ENCODE measurements at regions not wholly inside any gene's neighbourhood (a gene's known extent, or its start where the extent isn't known, plus 50 kb on each side); places are given as distances from the start of the nearest gene placed in this dataset.

DNA sequence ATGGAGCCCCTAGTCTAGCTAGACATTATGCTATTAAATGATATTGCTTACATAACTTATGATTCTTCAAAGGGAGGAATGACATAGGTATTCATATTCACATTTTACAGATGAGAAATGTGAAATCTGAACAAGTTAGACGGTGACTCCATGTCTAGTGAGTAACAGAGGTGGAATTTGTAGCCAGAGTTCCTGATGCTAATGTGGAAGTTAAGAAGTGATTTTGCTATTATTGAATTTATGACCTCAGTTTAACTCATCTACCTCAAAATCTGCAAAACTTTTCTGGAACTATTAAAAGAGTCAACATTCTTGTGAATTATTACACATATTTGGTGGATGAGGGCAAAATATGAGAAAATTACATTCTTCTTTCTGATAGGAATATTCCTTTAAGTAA, 347.6 kb upstream of the MMS22L start:
- H3K9ac ChIP-seq: no peak overlapping the region
- H3F3A ChIP-seq (replicated peaks; ENCODE audit: insufficient read depth): peaks cover 11% of the 10 kb centered on the region
- H3K9me2 ChIP-seq: no peaks in the 10 kb centered on the region
- H2AFZ ChIP-seq (ENCODE audit: low read depth): no peak overlapping the region
- H3K4me1 ChIP-seq (ENCODE audit: control insufficient read depth in 1 of 2, insufficient read depth in 2 of 2, low read depth in 1 of 2, low read length in 1 of 2): peaks cover 0 to 29% of the 10 kb centered on the region in 2 experiments; a peak in 3 of 4 replicates
- no peaks in the 10 kb centered on the region for H3K36me3 ChIP-seq (replicated peaks in 1 of 2; ENCODE audit: control insufficient read depth in 1 of 2, insufficient read depth in 2 of 2, low read length in 1 of 2)
- POLR2A ChIA-PET: no interaction called here
- DNase-seq: no peak
- CTCF ChIA-PET: no interaction called here
- no peaks in the 10 kb centered on the region for H3K27me3 ChIP-seq (ENCODE audit: insufficient read depth)
- 20% methylated on average over 1 of the region's 1 CpG for WGBS (ENCODE audit: low lambda C conversion rate)
- H3K79me2 ChIP-seq (ENCODE audit: insufficient read depth): no peaks in the 10 kb centered on the region
- no peak overlapping the region for H3K4me2 ChIP-seq
- H3K27ac ChIP-seq (ENCODE audit: low read depth in 2 of 2, low read length in 1 of 2): peak overlapping the region; percentile 34 to 44; a peak in 2 of 4 replicates
- no peaks in the 10 kb centered on the region for H4K20me1 ChIP-seq (ENCODE audit: insufficient read depth)
- no peaks in the 10 kb centered on the region for H3K9me3 ChIP-seq
- H3K4me3 ChIP-seq (ENCODE audit: low read depth in 2 of 2, low read length in 1 of 2): no peak overlapping the region
- TF ChIP-seq EP300 (IDR thresholded peaks at IDR 0.05; ENCODE audit: borderline replicate concordance in 1 of 2, low read depth in 1 of 2, low read length in 1 of 2) (peak in 1 of 2 experiments; percentile 88; a peak in 2 of 4 replicates), RAD21 (IDR thresholded peaks at IDR 0.05; ENCODE audit: low read length) (no peak), YY1 (IDR thresholded peaks at IDR 0.05; ENCODE audit: low read depth) (no peak), RCOR1 (IDR thresholded peaks at IDR 0.05; ENCODE audit: low read length) (no peak), SIN3A (IDR thresholded peaks at IDR 0.05; ENCODE audit: borderline replicate concordance, low read depth, low read length) (no peak), TAF1 (IDR thresholded peaks at IDR 0.05; ENCODE audit: borderline replicate concordance, low read depth, low read length) (no peak), RFX5 (IDR thresholded peaks at IDR 0.05; ENCODE audit: low read length) (no peak), TEAD4 (IDR thresholded peaks at IDR 0.05; ENCODE audit: borderline replicate concordance, insufficient read depth) (peak; percentile 66), NRF1 (IDR thresholded peaks at IDR 0.05; ENCODE audit: low read depth, low read length) (no peak), CHD2 (IDR thresholded peaks at IDR 0.05; ENCODE audit: low read length, partially characterized antibody) (no peak), GABPA (IDR thresholded peaks at IDR 0.05; ENCODE audit: low read depth) (no peak), MEF2A (IDR thresholded peaks at IDR 0.05; ENCODE audit: borderline replicate concordance, low read depth) (peak; percentile 81; the same call in 1 of the 2 replicates), POLR2AphosphoS5 (IDR thresholded peaks at IDR 0.05; ENCODE audit: low read depth, low read length) (no peak), RXRA (IDR thresholded peaks at IDR 0.05; ENCODE audit: borderline replicate concordance, low read depth) (peak; percentile 60; the same call in 1 of the 2 replicates), JUND (IDR thresholded peaks at IDR 0.05) (peak; percentile 85), NFIC (IDR thresholded peaks at IDR 0.05; ENCODE audit: borderline replicate concordance) (peak; percentile 34; the same call in 1 of the 2 replicates), GATA2 (CRISPR knock-in tag; IDR thresholded peaks at IDR 0.05) (no peak), TCF12 (IDR thresholded peaks at IDR 0.05) (peak; percentile 77), ELF1 (IDR thresholded peaks at IDR 0.05) (no peak), FOXM1 (IDR thresholded peaks at IDR 0.05; ENCODE audit: low read depth) (no peak), MXI1 (IDR thresholded peaks at IDR 0.05; ENCODE audit: low read depth, low read length) (no peak), EZH2phosphoT487 (IDR thresholded peaks at IDR 0.05; ENCODE audit: borderline replicate concordance, low read depth) (no peak)
- TF ChIP-seq, protein P1, sequence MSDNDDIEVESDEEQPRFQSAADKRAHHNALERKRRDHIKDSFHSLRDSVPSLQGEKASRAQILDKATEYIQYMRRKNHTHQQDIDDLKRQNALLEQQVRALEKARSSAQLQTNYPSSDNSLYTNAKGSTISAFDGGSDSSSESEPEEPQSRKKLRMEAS (IDR thresholded peaks at IDR 0.05; ENCODE audit: low read depth): no peak
- TF ChIP-seq, protein P2, sequence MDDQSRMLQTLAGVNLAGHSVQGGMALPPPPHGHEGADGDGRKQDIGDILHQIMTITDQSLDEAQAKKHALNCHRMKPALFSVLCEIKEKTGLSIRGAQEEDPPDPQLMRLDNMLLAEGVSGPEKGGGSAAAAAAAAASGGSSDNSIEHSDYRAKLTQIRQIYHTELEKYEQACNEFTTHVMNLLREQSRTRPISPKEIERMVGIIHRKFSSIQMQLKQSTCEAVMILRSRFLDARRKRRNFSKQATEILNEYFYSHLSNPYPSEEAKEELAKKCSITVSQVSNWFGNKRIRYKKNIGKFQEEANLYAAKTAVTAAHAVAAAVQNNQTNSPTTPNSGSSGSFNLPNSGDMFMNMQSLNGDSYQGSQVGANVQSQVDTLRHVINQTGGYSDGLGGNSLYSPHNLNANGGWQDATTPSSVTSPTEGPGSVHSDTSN (IDR thresholded peaks at IDR 0.05): peak; percentile 93
- TF ChIP-seq, protein P3, sequence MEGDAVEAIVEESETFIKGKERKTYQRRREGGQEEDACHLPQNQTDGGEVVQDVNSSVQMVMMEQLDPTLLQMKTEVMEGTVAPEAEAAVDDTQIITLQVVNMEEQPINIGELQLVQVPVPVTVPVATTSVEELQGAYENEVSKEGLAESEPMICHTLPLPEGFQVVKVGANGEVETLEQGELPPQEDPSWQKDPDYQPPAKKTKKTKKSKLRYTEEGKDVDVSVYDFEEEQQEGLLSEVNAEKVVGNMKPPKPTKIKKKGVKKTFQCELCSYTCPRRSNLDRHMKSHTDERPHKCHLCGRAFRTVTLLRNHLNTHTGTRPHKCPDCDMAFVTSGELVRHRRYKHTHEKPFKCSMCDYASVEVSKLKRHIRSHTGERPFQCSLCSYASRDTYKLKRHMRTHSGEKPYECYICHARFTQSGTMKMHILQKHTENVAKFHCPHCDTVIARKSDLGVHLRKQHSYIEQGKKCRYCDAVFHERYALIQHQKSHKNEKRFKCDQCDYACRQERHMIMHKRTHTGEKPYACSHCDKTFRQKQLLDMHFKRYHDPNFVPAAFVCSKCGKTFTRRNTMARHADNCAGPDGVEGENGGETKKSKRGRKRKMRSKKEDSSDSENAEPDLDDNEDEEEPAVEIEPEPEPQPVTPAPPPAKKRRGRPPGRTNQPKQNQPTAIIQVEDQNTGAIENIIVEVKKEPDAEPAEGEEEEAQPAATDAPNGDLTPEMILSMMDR (IDR thresholded peaks at IDR 0.05): no peak
- TF ChIP-seq, protein P4, sequence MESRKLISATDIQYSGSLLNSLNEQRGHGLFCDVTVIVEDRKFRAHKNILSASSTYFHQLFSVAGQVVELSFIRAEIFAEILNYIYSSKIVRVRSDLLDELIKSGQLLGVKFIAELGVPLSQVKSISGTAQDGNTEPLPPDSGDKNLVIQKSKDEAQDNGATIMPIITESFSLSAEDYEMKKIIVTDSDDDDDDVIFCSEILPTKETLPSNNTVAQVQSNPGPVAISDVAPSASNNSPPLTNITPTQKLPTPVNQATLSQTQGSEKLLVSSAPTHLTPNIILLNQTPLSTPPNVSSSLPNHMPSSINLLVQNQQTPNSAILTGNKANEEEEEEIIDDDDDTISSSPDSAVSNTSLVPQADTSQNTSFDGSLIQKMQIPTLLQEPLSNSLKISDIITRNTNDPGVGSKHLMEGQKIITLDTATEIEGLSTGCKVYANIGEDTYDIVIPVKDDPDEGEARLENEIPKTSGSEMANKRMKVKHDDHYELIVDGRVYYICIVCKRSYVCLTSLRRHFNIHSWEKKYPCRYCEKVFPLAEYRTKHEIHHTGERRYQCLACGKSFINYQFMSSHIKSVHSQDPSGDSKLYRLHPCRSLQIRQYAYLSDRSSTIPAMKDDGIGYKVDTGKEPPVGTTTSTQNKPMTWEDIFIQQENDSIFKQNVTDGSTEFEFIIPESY (IDR thresholded peaks at IDR 0.05; ENCODE audit: borderline replicate concordance, low read depth): no peak
- TF ChIP-seq, protein P5, sequence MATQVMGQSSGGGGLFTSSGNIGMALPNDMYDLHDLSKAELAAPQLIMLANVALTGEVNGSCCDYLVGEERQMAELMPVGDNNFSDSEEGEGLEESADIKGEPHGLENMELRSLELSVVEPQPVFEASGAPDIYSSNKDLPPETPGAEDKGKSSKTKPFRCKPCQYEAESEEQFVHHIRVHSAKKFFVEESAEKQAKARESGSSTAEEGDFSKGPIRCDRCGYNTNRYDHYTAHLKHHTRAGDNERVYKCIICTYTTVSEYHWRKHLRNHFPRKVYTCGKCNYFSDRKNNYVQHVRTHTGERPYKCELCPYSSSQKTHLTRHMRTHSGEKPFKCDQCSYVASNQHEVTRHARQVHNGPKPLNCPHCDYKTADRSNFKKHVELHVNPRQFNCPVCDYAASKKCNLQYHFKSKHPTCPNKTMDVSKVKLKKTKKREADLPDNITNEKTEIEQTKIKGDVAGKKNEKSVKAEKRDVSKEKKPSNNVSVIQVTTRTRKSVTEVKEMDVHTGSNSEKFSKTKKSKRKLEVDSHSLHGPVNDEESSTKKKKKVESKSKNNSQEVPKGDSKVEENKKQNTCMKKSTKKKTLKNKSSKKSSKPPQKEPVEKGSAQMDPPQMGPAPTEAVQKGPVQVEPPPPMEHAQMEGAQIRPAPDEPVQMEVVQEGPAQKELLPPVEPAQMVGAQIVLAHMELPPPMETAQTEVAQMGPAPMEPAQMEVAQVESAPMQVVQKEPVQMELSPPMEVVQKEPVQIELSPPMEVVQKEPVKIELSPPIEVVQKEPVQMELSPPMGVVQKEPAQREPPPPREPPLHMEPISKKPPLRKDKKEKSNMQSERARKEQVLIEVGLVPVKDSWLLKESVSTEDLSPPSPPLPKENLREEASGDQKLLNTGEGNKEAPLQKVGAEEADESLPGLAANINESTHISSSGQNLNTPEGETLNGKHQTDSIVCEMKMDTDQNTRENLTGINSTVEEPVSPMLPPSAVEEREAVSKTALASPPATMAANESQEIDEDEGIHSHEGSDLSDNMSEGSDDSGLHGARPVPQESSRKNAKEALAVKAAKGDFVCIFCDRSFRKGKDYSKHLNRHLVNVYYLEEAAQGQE (IDR thresholded peaks at IDR 0.05; ENCODE audit: low read depth, low read length): no peak
